Body of pancreas (tissue), 4 donors: ENCODE measurements at regions not wholly inside any gene's neighbourhood (a gene's known extent, or its start where the extent isn't known, plus 50 kb on each side); places are given as distances from the start of the nearest gene placed in this dataset.

ENCODE experiments used
- CTCF ChIP-seq, 7 experiments: fragments of 450-650 bp in 4 of 7; fragments of 200-600 bp in 3 of 7; sonication (generic) in 3 of 7; IDR thresholded peaks; one replicate each; pipeline ENCODE4 v1.5.1; 2016 to 2019; ENCODE audit warnings: antibody characterized with exemption in 7 of 7
- POLR2A ChIP-seq, 3 donors: fragments of 450-650 bp; IDR thresholded peaks; one replicate each; pipeline ENCODE4 v1.6.1; 2016; ENCODE audit warnings: antibody characterized with exemption in 3 of 3, mild to moderate bottlenecking in 2 of 3

- TF ChIP-seq CTCF (IDR thresholded peaks at IDR 0.05) = no peak
- no peak for TF ChIP-seq POLR2A (IDR thresholded peaks at IDR 0.05)
Measured at GRCh38 chr2:125857971-125858794, 797.8 kb upstream of the GYPC start.
